ENCODE measurements at regions not wholly inside any gene's neighbourhood (a gene's known extent, or its start where the extent isn't known, plus 50 kb on each side); places are given as distances from the start of the nearest gene placed in this dataset.

- no peak for TF ChIP-seq POLR2A (IDR thresholded peaks at IDR 0.05)
- TF ChIP-seq CTCF (IDR thresholded peaks at IDR 0.05): no peak
Measured at GRCh38 chr12:77630790-77631445, 199.8 kb upstream of the NAV3 start.

Data from adrenal gland (tissue), 5 donors.